ENCODE measurements at regions not wholly inside any gene's neighbourhood (a gene's known extent, or its start where the extent isn't known, plus 50 kb on each side); places are given as distances from the start of the nearest gene placed in this dataset.

DNA sequence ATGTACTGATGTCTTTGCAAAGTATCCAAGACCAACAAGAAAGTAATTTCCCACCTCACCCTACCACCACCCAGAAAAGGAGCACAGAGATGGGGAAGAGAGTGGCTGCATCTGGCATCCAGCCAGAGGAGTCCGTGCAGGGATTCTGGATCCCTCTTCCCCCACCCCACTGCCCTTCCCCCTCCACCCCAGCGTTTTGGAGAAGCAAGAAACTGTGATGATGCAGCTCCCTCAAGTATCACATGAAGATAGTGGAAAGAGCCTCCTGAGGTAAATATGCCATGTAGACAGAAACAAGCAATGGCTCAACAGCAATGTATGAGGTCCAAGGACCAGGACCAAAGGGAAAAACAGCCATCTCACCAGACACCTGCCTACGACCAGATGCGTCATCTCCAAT lies 153.8 kb downstream of the DEPDC1B start:
- no peak for TF ChIP-seq ZFX (IDR thresholded peaks at IDR 0.05; ENCODE audit: borderline replicate concordance)
- TF ChIP-seq, protein P1, sequence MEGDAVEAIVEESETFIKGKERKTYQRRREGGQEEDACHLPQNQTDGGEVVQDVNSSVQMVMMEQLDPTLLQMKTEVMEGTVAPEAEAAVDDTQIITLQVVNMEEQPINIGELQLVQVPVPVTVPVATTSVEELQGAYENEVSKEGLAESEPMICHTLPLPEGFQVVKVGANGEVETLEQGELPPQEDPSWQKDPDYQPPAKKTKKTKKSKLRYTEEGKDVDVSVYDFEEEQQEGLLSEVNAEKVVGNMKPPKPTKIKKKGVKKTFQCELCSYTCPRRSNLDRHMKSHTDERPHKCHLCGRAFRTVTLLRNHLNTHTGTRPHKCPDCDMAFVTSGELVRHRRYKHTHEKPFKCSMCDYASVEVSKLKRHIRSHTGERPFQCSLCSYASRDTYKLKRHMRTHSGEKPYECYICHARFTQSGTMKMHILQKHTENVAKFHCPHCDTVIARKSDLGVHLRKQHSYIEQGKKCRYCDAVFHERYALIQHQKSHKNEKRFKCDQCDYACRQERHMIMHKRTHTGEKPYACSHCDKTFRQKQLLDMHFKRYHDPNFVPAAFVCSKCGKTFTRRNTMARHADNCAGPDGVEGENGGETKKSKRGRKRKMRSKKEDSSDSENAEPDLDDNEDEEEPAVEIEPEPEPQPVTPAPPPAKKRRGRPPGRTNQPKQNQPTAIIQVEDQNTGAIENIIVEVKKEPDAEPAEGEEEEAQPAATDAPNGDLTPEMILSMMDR (IDR thresholded peaks at IDR 0.05) = no peak
- H3K27ac ChIP-seq = no peak overlapping the region

DNA sequence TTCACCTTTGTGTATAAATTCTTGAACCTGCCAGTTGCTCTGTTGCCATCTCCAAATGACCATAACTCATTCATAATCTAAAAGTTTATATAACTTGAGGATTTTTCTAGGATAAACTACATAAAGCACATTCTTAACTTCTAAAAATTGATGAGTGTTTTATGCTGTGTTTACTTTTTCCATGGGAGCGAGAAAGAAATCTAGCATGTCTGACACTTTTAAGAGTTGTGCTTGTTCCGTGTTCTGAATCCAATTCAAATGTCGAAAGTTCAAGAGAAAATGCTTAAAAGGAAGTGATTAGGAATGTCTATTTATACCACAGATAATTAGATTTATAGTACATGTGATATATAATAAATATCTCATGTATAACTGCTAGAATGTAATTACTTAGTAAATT lies 154.4 kb downstream of the DEPDC1B start:
- TF ChIP-seq, protein P1 (IDR thresholded peaks at IDR 0.05) = no peak
- H3K27ac ChIP-seq = no peak overlapping the region

DNA sequence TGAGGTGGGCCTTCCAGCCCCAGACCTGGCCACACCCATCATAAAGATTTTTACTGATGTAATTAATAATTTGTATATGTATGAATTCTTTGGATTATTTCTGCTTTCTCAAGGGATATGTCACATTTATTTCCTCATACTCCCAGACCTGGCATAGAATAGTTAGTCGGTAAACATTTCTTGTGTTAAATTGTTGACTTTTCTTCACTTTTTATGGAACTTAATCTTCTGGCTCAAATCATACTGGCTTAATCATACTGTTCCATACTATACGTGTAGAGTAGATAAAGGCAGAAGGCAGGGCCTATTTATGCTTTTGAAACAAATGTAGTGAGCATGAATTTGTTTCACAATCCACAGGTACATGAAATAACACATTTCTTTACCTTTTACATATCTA lies 155.8 kb downstream of the DEPDC1B start:
- TF ChIP-seq, protein P1 (IDR thresholded peaks at IDR 0.05) = no peak
- no peak for TF ChIP-seq ZFX (IDR thresholded peaks at IDR 0.05; ENCODE audit: borderline replicate concordance)
- no peak overlapping the region for H3K27ac ChIP-seq

DNA sequence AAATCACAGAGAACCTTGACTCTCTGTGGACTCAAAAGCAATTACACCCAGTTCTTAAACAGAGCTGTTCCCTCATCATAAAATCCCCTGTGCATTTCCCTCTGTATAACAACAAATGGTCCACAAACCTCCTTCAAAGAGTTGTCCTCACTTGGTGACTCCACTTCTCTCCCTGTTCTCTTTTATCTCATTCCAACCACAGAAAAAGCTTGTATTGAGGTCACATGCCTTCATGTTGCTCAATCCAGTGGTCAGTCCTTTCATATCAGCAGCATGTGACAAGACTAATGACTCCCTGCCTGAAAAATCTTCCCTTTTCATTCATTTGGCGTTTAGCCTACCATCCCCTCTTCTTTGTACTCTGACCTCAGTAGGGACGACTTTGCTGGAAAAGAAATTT lies 158.0 kb downstream of the DEPDC1B start:
- TF ChIP-seq, protein P1 (IDR thresholded peaks at IDR 0.05) = no peak
- no peak for TF ChIP-seq ZFX (IDR thresholded peaks at IDR 0.05; ENCODE audit: borderline replicate concordance)
- H3K27ac ChIP-seq = no peak overlapping the region

DNA sequence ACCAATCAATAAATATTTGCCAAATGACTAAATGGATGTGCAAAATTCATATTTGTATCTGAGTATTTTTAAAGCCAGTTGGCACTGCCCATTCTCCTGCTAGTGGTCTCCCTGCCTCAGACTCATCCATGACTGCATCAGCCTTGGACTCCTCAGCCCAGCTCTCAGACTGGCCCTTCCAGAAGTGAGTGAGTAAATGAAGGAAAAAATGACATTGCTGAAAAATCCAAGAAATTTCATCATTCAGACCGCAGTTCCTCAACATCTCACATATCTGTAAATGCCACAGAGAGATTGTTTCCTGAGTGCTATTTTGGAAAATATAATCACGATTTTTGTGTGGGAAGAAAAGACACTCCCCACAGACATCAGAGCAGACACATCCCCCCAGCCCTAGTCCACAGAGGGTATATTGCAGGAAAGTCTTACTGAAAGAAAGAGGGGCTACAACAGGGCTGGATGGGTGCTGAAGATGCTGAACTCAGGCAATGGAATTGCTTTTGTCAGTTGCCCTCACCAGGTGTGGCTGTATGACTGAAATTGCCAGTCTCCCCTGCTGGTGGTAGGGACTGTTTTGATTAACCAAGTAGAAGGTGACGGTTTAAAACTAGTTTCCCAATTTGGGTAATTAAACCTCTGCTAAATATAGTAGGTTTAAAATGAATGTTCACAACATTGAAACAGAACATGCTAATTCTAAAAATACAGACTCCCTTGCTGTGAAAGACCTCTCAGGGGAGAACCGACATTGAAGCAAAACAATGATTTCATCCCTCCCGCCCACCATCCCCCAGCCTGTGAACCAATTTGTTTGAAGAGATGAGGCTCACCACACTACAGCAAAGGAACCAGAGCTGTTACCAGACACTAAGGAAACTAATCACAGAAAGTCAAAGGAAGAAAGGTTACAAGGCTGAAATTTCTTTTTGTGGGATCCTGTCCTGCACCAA lies 158.8 kb downstream of the DEPDC1B start:
- TF ChIP-seq, protein P1 (IDR thresholded peaks at IDR 0.05) = no peak
- TF ChIP-seq ZFX (IDR thresholded peaks at IDR 0.05; ENCODE audit: borderline replicate concordance) = no peak
- no peak overlapping the region for H3K27ac ChIP-seq

DNA sequence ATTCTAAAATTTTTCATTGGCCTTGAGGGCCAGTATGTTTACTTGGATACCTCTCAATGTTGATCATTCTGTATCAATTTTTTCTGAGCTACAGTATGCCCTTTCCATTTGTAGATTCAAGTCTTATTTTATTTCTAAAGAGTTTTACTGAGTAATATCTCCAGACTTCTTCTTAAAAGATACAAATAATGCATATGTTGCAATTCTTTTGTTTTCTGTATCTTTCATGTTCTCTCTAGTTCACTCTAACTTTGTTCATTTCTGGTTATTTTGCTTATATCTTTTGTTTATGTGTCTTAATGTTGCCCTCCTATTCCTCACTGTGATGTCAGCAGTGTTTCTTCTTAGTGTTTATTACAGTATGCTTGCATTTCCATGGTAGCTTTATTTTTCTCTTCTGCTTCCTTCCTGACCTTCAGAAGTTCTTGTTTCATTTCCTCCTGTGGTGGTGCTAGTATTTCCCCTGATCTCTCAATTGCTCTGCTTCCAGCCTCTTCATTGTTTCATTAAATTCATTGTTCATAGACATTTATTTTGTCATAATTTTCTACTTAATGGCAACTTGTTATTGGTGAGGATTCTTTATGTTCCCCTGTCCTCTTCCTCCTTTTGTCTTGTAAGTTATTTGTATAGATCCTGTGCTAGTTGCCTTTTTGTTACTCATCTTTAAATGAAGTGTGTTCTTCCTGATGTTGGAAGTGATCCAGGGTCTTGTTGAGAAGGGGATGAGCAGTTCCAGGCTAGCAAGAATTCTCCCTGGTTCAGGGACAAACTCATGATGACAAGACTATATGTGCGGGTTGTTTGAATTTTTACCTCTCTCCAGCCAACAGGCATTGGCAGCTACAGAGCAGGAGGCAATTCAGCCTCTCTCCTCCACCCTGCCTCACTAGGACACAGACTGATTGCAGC lies 160.8 kb downstream of the DEPDC1B start:
- no peak overlapping the region for H3K27ac ChIP-seq
- no peak for TF ChIP-seq ZFX (IDR thresholded peaks at IDR 0.05; ENCODE audit: borderline replicate concordance)
- TF ChIP-seq, protein P1 (IDR thresholded peaks at IDR 0.05) = no peak
